ENCODE measurements at regions not wholly inside any gene's neighbourhood (a gene's known extent, or its start where the extent isn't known, plus 50 kb on each side); places are given as distances from the start of the nearest gene placed in this dataset.

GRCh38 chr3:146889626-146890025 lies 284.5 kb upstream of the PLSCR5 start (continued):
- TF ChIP-seq EZH2phosphoT487 (IDR thresholded peaks at IDR 0.05; ENCODE audit: borderline replicate concordance, low read depth) (no peak), JUND (IDR thresholded peaks at IDR 0.05) (no peak), CTCF (IDR thresholded peaks at IDR 0.05) (no peak)

GRCh38 chr3:146888176-146888575 lies 283.0 kb upstream of the PLSCR5 start:
- H3F3A ChIP-seq (replicated peaks; ENCODE audit: insufficient read depth): no peaks in the 10 kb centered on the region
- H3K4me1 ChIP-seq (ENCODE audit: control insufficient read depth in 1 of 2, insufficient read depth in 2 of 2, low read depth in 1 of 2, low read length in 1 of 2): no peaks in the 10 kb centered on the region
- no peaks in the 10 kb centered on the region for H3K9me3 ChIP-seq
- H3K9ac ChIP-seq: no peak overlapping the region
- no peaks in the 10 kb centered on the region for H3K79me2 ChIP-seq (ENCODE audit: insufficient read depth)
- CTCF ChIA-PET: interaction anchor here (0.8 kb wide), 1 partner anchor 9 kb away, joined by 3 read pairs; no protein-coding TSS in a partner anchor
- H4K20me1 ChIP-seq (ENCODE audit: insufficient read depth): no peaks in the 10 kb centered on the region
- TF ChIP-seq RFX5 (IDR thresholded peaks at IDR 0.05; ENCODE audit: low read length) (no peak), CHD2 (IDR thresholded peaks at IDR 0.05; ENCODE audit: low read length, partially characterized antibody) (no peak), GATA2 (CRISPR knock-in tag; IDR thresholded peaks at IDR 0.05) (no peak), JUND (IDR thresholded peaks at IDR 0.05) (no peak), RAD21 (IDR thresholded peaks at IDR 0.05; ENCODE audit: low read length) (no peak), YY1 (IDR thresholded peaks at IDR 0.05; ENCODE audit: low read depth) (no peak), SMC3 (IDR thresholded peaks at IDR 0.05; ENCODE audit: low read depth, low read length) (no peak), TCF12 (IDR thresholded peaks at IDR 0.05) (no peak), MEF2A (IDR thresholded peaks at IDR 0.05; ENCODE audit: borderline replicate concordance, low read depth) (no peak), EP300 (IDR thresholded peaks at IDR 0.05; ENCODE audit: borderline replicate concordance in 1 of 2, low read depth in 1 of 2, low read length in 1 of 2) (no peak), TEAD4 (IDR thresholded peaks at IDR 0.05; ENCODE audit: borderline replicate concordance, insufficient read depth) (no peak), NRF1 (IDR thresholded peaks at IDR 0.05; ENCODE audit: low read depth, low read length) (no peak)
- no peak overlapping the region for H3K27ac ChIP-seq (ENCODE audit: low read depth in 2 of 2, low read length in 1 of 2)
- peaks cover 4% of the 10 kb centered on the region; the same call in 1 of the 2 replicates for H3K27me3 ChIP-seq (ENCODE audit: insufficient read depth)
- no peak overlapping the region for H3K4me2 ChIP-seq
- no peak for DNase-seq
- no peak overlapping the region for H3K4me3 ChIP-seq (ENCODE audit: low read depth in 2 of 2, low read length in 1 of 2)
- no peaks in the 10 kb centered on the region for H3K9me2 ChIP-seq
- WGBS (ENCODE audit: low lambda C conversion rate): 10% methylated on average over 4 of the region's 4 CpGs
- POLR2A ChIA-PET: no interaction called here
- no peaks in the 10 kb centered on the region for H3K36me3 ChIP-seq (replicated peaks in 1 of 2; ENCODE audit: control insufficient read depth in 1 of 2, insufficient read depth in 2 of 2, low read length in 1 of 2)
- H2AFZ ChIP-seq (ENCODE audit: low read depth): no peak overlapping the region

GRCh38 chr3:146884721-146885120 lies 279.6 kb upstream of the PLSCR5 start:
- H3K4me2 ChIP-seq: no peak overlapping the region
- no peak overlapping the region for H3K9ac ChIP-seq
- H3K9me3 ChIP-seq: no peaks in the 10 kb centered on the region
- WGBS (ENCODE audit: low lambda C conversion rate): 5% methylated on average over 4 of the region's 4 CpGs
- H3K4me3 ChIP-seq (ENCODE audit: low read depth in 2 of 2, low read length in 1 of 2): no peak overlapping the region
- no peaks in the 10 kb centered on the region; a peak in 1 of 4 replicates for H3K4me1 ChIP-seq (ENCODE audit: control insufficient read depth in 1 of 2, insufficient read depth in 2 of 2, low read depth in 1 of 2, low read length in 1 of 2)
- no peaks in the 10 kb centered on the region for H3K36me3 ChIP-seq (replicated peaks in 1 of 2; ENCODE audit: control insufficient read depth in 1 of 2, insufficient read depth in 2 of 2, low read length in 1 of 2)
- no peaks in the 10 kb centered on the region for H3K27me3 ChIP-seq (ENCODE audit: insufficient read depth)
- no peaks in the 10 kb centered on the region for H3K9me2 ChIP-seq
- no peaks in the 10 kb centered on the region for H3F3A ChIP-seq (replicated peaks; ENCODE audit: insufficient read depth)
- H2AFZ ChIP-seq (ENCODE audit: low read depth): no peak overlapping the region
- ChIA-PET CTCF (no interaction called here), POLR2A (no interaction called here)
- DNase-seq: no peak
- no peaks in the 10 kb centered on the region for H4K20me1 ChIP-seq (ENCODE audit: insufficient read depth)
- TF ChIP-seq MAX (IDR thresholded peaks at IDR 0.05; ENCODE audit: low read depth) (no peak), EP300 (IDR thresholded peaks at IDR 0.05; ENCODE audit: borderline replicate concordance in 1 of 2, low read depth in 1 of 2, low read length in 1 of 2) (no peak), USF1 (IDR thresholded peaks at IDR 0.05; ENCODE audit: borderline replicate concordance, low read depth) (no peak), RAD21 (IDR thresholded peaks at IDR 0.05; ENCODE audit: low read length) (no peak), MXI1 (IDR thresholded peaks at IDR 0.05; ENCODE audit: low read depth, low read length) (no peak), GABPA (IDR thresholded peaks at IDR 0.05; ENCODE audit: low read depth) (no peak), POLR2AphosphoS5 (IDR thresholded peaks at IDR 0.05; ENCODE audit: low read depth, low read length) (no peak), RFX5 (IDR thresholded peaks at IDR 0.05; ENCODE audit: low read length) (no peak)
- no peaks in the 10 kb centered on the region for H3K79me2 ChIP-seq (ENCODE audit: insufficient read depth)
- H3K27ac ChIP-seq (ENCODE audit: low read depth in 2 of 2, low read length in 1 of 2): no peak overlapping the region

Data from SK-N-SH (cell line).